ENCODE measurements at regions not wholly inside any gene's neighbourhood (a gene's known extent, or its start where the extent isn't known, plus 50 kb on each side); places are given as distances from the start of the nearest gene placed in this dataset.
"Not testable (repeated sequence)": the region's sequence is repeated elsewhere in the genome, so short reads cannot be mapped to it uniquely, and the experiment has no call there.

- not testable (repeated sequence) for DNase-seq
These were observed 874.9 kb downstream of the TMEM121 start for GRCh38 chr14:106401316-106401715.

- DNase-seq: not testable (repeated sequence)
These were observed 883.8 kb downstream of the TMEM121 start for GRCh38 chr14:106410229-106410628.

GRCh38 chr14:106414464-106414863 lies 888.1 kb downstream of the TMEM121 start:
- DNase-seq: no peak

GRCh38 chr14:106417224-106418049 lies 891.1 kb downstream of the TMEM121 start:
- no peak for DNase-seq

- no peak for DNase-seq
These were observed 893.1 kb downstream of the TMEM121 start for GRCh38 chr14:106419376-106419965.

- not testable (repeated sequence) for DNase-seq
These were observed 895.1 kb downstream of the TMEM121 start for GRCh38 chr14:106421431-106422033.

GRCh38 chr14:106422066-106422465 lies 895.7 kb downstream of the TMEM121 start:
- DNase-seq: no peak

- not testable (repeated sequence) for DNase-seq
These were observed 898.8 kb downstream of the TMEM121 start for GRCh38 chr14:106425150-106425549.

- DNase-seq: no peak
These were observed 910.0 kb downstream of the TMEM121 start for GRCh38 chr14:106436310-106436905.

GRCh38 chr14:106442857-106443256 lies 916.5 kb downstream of the TMEM121 start:
- no peak for DNase-seq

GRCh38 chr14:106455026-106455425 lies 928.6 kb downstream of the TMEM121 start:
- DNase-seq: no peak

- DNase-seq: no peak
These were observed 933.8 kb downstream of the TMEM121 start for GRCh38 chr14:106459971-106460730.

GRCh38 chr14:106460916-106461315 lies 934.5 kb downstream of the TMEM121 start:
- no peak for DNase-seq

GRCh38 chr14:106466483-106466882 lies 940.1 kb downstream of the TMEM121 start:
- DNase-seq: not testable (repeated sequence)

GRCh38 chr14:106468869-106469268 lies 942.5 kb downstream of the TMEM121 start:
- DNase-seq: not testable (repeated sequence)

- not testable (repeated sequence) for DNase-seq
These were observed 943.6 kb downstream of the TMEM121 start for GRCh38 chr14:106470028-106470427.

- DNase-seq: not testable (repeated sequence)
These were observed 948.1 kb downstream of the TMEM121 start for GRCh38 chr14:106474261-106475028.

- not testable (repeated sequence) for DNase-seq
These were observed 948.8 kb downstream of the TMEM121 start for GRCh38 chr14:106475214-106475613.

- not testable (repeated sequence) for DNase-seq
These were observed 951.2 kb downstream of the TMEM121 start for GRCh38 chr14:106477600-106477999.

GRCh38 chr14:106480287-106480686 lies 953.9 kb downstream of the TMEM121 start:
- DNase-seq: not testable (repeated sequence)

GRCh38 chr14:106482213-106482612 lies 955.8 kb downstream of the TMEM121 start:
- not testable (repeated sequence) for DNase-seq

- no peak for DNase-seq
These were observed 961.2 kb downstream of the TMEM121 start for GRCh38 chr14:106487600-106487999.
